ENCODE measurements at regions not wholly inside any gene's neighbourhood (a gene's known extent, or its start where the extent isn't known, plus 50 kb on each side); places are given as distances from the start of the nearest gene placed in this dataset.

- H3K4me2 ChIP-seq (ENCODE audit: insufficient read depth, low read length) = no peak overlapping the region
- TF ChIP-seq, protein P1, sequence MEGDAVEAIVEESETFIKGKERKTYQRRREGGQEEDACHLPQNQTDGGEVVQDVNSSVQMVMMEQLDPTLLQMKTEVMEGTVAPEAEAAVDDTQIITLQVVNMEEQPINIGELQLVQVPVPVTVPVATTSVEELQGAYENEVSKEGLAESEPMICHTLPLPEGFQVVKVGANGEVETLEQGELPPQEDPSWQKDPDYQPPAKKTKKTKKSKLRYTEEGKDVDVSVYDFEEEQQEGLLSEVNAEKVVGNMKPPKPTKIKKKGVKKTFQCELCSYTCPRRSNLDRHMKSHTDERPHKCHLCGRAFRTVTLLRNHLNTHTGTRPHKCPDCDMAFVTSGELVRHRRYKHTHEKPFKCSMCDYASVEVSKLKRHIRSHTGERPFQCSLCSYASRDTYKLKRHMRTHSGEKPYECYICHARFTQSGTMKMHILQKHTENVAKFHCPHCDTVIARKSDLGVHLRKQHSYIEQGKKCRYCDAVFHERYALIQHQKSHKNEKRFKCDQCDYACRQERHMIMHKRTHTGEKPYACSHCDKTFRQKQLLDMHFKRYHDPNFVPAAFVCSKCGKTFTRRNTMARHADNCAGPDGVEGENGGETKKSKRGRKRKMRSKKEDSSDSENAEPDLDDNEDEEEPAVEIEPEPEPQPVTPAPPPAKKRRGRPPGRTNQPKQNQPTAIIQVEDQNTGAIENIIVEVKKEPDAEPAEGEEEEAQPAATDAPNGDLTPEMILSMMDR (IDR thresholded peaks at IDR 0.05; ENCODE audit: borderline replicate concordance, extremely low read depth, low read length, poor library complexity, severe bottlenecking) = no peak
- no peak for TF ChIP-seq EZH2 (IDR thresholded peaks at IDR 0.05; ENCODE audit: borderline replicate concordance, low read depth, low read length, severe bottlenecking)
- H3K27ac ChIP-seq (ENCODE audit: low read length) = no peak overlapping the region
- H3K27me3 ChIP-seq (ENCODE audit: insufficient read depth, low read length, poor library complexity) = no peaks in the 10 kb centered on the region
- H3K9ac ChIP-seq (ENCODE audit: low read depth, low read length) = no peak overlapping the region
- no peak overlapping the region for H2AFZ ChIP-seq (ENCODE audit: low read depth, low read length)
- no peaks in the 10 kb centered on the region for H3K79me2 ChIP-seq (ENCODE audit: insufficient read depth, low read length)
- H3K36me3 ChIP-seq (ENCODE audit: insufficient read depth, low read length) = no peaks in the 10 kb centered on the region
- no peaks in the 10 kb centered on the region for H3K9me3 ChIP-seq (ENCODE audit: insufficient read depth, low read length, severe bottlenecking)
- H3K4me1 ChIP-seq (ENCODE audit: insufficient read depth, low read length) = no peaks in the 10 kb centered on the region
- DNase-seq (no peak), ATAC-seq (ENCODE audit: insufficient read depth, low read depth) (no peak)
- H3K4me3 ChIP-seq (ENCODE audit: low read depth in 1 of 2, low read length in 2 of 2) = no peak overlapping the region
- H4K20me1 ChIP-seq (ENCODE audit: insufficient read depth, low read length) = no peaks in the 10 kb centered on the region
Observed at GRCh38 chr1:222357252-222357651, 190.7 kb downstream of the HHIPL2 start.

DNA sequence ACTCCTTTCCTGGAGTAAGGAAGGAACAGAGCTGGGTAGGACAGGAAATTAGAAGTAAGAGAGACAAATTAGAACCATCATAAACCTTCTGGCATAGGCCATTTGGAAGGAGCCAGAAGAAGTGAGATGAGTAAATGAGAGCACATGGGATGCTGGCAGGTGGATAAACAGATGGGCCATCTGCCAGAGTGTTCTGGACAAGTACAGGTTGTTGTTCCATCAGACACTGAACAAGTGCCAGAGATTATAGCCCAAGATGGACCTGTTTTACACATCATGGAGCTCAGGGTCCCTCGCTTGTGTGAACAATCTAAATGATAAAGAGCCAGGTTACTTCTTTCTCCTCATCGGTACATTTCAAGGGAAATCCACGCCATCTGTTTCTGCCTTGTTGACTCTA lies 200.3 kb downstream of the HHIPL2 start:
- Histone ChIP-seq H3K79me2 (ENCODE audit: insufficient read depth, low read length) (no peaks in the 10 kb centered on the region), H3K4me2 (ENCODE audit: insufficient read depth, low read length) (no peak overlapping the region), H3K27ac (ENCODE audit: low read length) (no peak overlapping the region), H3K4me1 (ENCODE audit: insufficient read depth, low read length) (no peaks in the 10 kb centered on the region), H3K36me3 (ENCODE audit: insufficient read depth, low read length) (no peaks in the 10 kb centered on the region), H4K20me1 (ENCODE audit: insufficient read depth, low read length) (no peaks in the 10 kb centered on the region), H2AFZ (ENCODE audit: low read depth, low read length) (no peak overlapping the region), H3K9ac (ENCODE audit: low read depth, low read length) (no peak overlapping the region), H3K4me3 (ENCODE audit: low read depth in 1 of 2, low read length in 2 of 2) (no peak overlapping the region), H3K9me3 (ENCODE audit: insufficient read depth, low read length, severe bottlenecking) (no peaks in the 10 kb centered on the region), H3K27me3 (ENCODE audit: insufficient read depth, low read length, poor library complexity) (peaks cover 5% of the 10 kb centered on the region)
- ATAC-seq (ENCODE audit: insufficient read depth, low read depth) (no peak), DNase-seq (no peak)
- TF ChIP-seq EZH2 (IDR thresholded peaks at IDR 0.05; ENCODE audit: borderline replicate concordance, low read depth, low read length, severe bottlenecking) = no peak
- TF ChIP-seq, protein P1 (IDR thresholded peaks at IDR 0.05; ENCODE audit: borderline replicate concordance, extremely low read depth, low read length, poor library complexity, severe bottlenecking) = no peak

- ATAC-seq (ENCODE audit: insufficient read depth, low read depth) (no peak), DNase-seq (no peak)
- no peaks in the 10 kb centered on the region for H3K79me2 ChIP-seq (ENCODE audit: insufficient read depth, low read length)
- H2AFZ ChIP-seq (ENCODE audit: low read depth, low read length) = no peak overlapping the region
- TF ChIP-seq EZH2 (IDR thresholded peaks at IDR 0.05; ENCODE audit: borderline replicate concordance, low read depth, low read length, severe bottlenecking) = no peak
- TF ChIP-seq, protein P1 (IDR thresholded peaks at IDR 0.05; ENCODE audit: borderline replicate concordance, extremely low read depth, low read length, poor library complexity, severe bottlenecking) = no peak
- no peak overlapping the region for H3K9ac ChIP-seq (ENCODE audit: low read depth, low read length)
- no peaks in the 10 kb centered on the region for H3K4me1 ChIP-seq (ENCODE audit: insufficient read depth, low read length)
- no peaks in the 10 kb centered on the region for H3K36me3 ChIP-seq (ENCODE audit: insufficient read depth, low read length)
- H3K27me3 ChIP-seq (ENCODE audit: insufficient read depth, low read length, poor library complexity) = peaks cover 8% of the 10 kb centered on the region
- H3K9me3 ChIP-seq (ENCODE audit: insufficient read depth, low read length, severe bottlenecking) = no peaks in the 10 kb centered on the region
- H4K20me1 ChIP-seq (ENCODE audit: insufficient read depth, low read length) = no peaks in the 10 kb centered on the region
- H3K27ac ChIP-seq (ENCODE audit: low read length) = no peak overlapping the region
- H3K4me2 ChIP-seq (ENCODE audit: insufficient read depth, low read length) = no peak overlapping the region
- H3K4me3 ChIP-seq (ENCODE audit: low read depth in 1 of 2, low read length in 2 of 2) = no peak overlapping the region
Observed at GRCh38 chr1:222346955-222347354, 200.9 kb downstream of the HHIPL2 start.

Data from DND-41 (cell line).